PFSK-1 (cell line): ENCODE measurements at regions not wholly inside any gene's neighbourhood (a gene's known extent, or its start where the extent isn't known, plus 50 kb on each side); places are given as distances from the start of the nearest gene placed in this dataset.

Experiments used
- FOXP2 ChIP-seq: optimal IDR thresholded peaks from 2 replicates; pipeline ENCODE3; 2011; ENCODE audit warnings: borderline replicate concordance, control low read depth, inconsistent platforms; ENCODE audit not compliant: insufficient read depth; ENCODE audit errors: extremely low read length, extremely low read depth
- POLR2AphosphoS5 ChIP-seq: IDR thresholded peaks from 2 replicates; pipeline ENCODE4 v1.6.1; 2012; ENCODE audit warnings: low read depth, mild to moderate bottlenecking, control low read depth, low read length, moderate library complexity
- REST ChIP-seq, 2 experiments: IDR thresholded peaks; 2 replicates each; pipeline versions ENCODE4 v1.6.1 to v1.8.0; 2011 to 2012; ENCODE audit warnings: low read depth in 2 of 2, low read length in 2 of 2, control low read depth in 1 of 2, inconsistent platforms in 1 of 2, mild to moderate bottlenecking in 1 of 2, moderate library complexity in 1 of 2; ENCODE audit not compliant: insufficient read depth in 1 of 2
- SIN3A ChIP-seq: IDR thresholded peaks from 2 replicates; pipeline ENCODE4 v1.6.1; 2012; ENCODE audit warnings: mild to moderate bottlenecking, low read length, moderate library complexity, borderline replicate concordance; ENCODE audit not compliant: insufficient read depth
- TAF1 ChIP-seq: IDR thresholded peaks from 2 replicates; pipeline ENCODE4 v1.6.1; 2012; ENCODE audit warnings: low read length, control low read depth, borderline replicate concordance; ENCODE audit not compliant: insufficient read depth

- TF ChIP-seq FOXP2 (no peak), SIN3A (no peak), TAF1 (no peak), REST (IDR thresholded peaks at IDR 0.05; ENCODE audit: insufficient read depth in 1 of 2, low read depth in 2 of 2, low read length in 2 of 2) (no peak), POLR2AphosphoS5 (no peak)
These were observed 159.2 kb downstream of the GATA3 start for GRCh38 chr10:8213735-8214134.

GRCh38 chr10:8214587-8214986, 160.1 kb downstream of the GATA3 start:
- TF ChIP-seq TAF1 (no peak), REST (IDR thresholded peaks at IDR 0.05; ENCODE audit: insufficient read depth in 1 of 2, low read depth in 2 of 2, low read length in 2 of 2) (no peak), SIN3A (no peak), POLR2AphosphoS5 (no peak), FOXP2 (no peak)

- no peak for TF ChIP-seq REST (IDR thresholded peaks at IDR 0.05; ENCODE audit: insufficient read depth in 1 of 2, low read depth in 2 of 2, low read length in 2 of 2)
- no peak for TF ChIP-seq POLR2AphosphoS5
- no peak for TF ChIP-seq FOXP2
- no peak for TF ChIP-seq TAF1
These were observed 162.4 kb downstream of the GATA3 start for GRCh38 chr10:8216893-8217292.

GRCh38 chr10:8221451-8221850, 167.0 kb downstream of the GATA3 start:
- no peak for TF ChIP-seq POLR2AphosphoS5
- TF ChIP-seq TAF1 = no peak
- no peak for TF ChIP-seq FOXP2
- no peak for TF ChIP-seq REST (IDR thresholded peaks at IDR 0.05; ENCODE audit: insufficient read depth in 1 of 2, low read depth in 2 of 2, low read length in 2 of 2)
- no peak for TF ChIP-seq SIN3A

GRCh38 chr10:8224591-8224990, 170.1 kb downstream of the GATA3 start:
- no peak for TF ChIP-seq TAF1
- no peak for TF ChIP-seq REST (IDR thresholded peaks at IDR 0.05; ENCODE audit: insufficient read depth in 1 of 2, low read depth in 2 of 2, low read length in 2 of 2)
- TF ChIP-seq SIN3A = no peak
- no peak for TF ChIP-seq FOXP2
- TF ChIP-seq POLR2AphosphoS5 = no peak
